HEK293 (cell line): ENCODE measurements at regions not wholly inside any gene's neighbourhood (a gene's known extent, or its start where the extent isn't known, plus 50 kb on each side); places are given as distances from the start of the nearest gene placed in this dataset.

Experiments
- CTCF ChIA-PET: fragments of 350-600 bp; formaldehyde crosslinking; extraction: SDS; loops from one replicate; lab custom pipeline; 2021; ENCODE audit warnings: antibody characterized with exemption; lab: Yijun Ruan, JAX
- POLR2A ChIA-PET: fragments of 300-600 bp; formaldehyde crosslinking; extraction: SDS; loops from one replicate; lab custom pipeline; 2020; ENCODE audit warnings: antibody characterized with exemption, inconsistent platforms; lab: Yijun Ruan, JAX
- H3K27ac ChIP-seq: fragments of 200-500 bp; sonication (Bioruptor generic); 2 replicates; pipeline ENCODE4 v1.5.1; 2014; ENCODE audit warnings: low read depth, low read length, control low read depth, inconsistent platforms; ENCODE audit errors: extremely low read depth
- H3K36me3 ChIP-seq, 2 experiments: fragments of 200-500 bp in 1 of 2; sonication (Bioruptor generic) in 1 of 2; 1 replicate in 1 of 2; 2 replicates in 1 of 2; pipeline ENCODE4 v1.5.1; 2014 to 2017; ENCODE audit warnings: inconsistent platforms in 2 of 2, low read length in 2 of 2; ENCODE audit not compliant: control insufficient read depth in 2 of 2, insufficient read depth in 1 of 2
- H3K4me1 ChIP-seq: fragments of 200-500 bp; sonication (Bioruptor generic); 2 replicates; pipeline ENCODE4 v1.5.1; 2014; ENCODE audit warnings: mild to moderate bottlenecking, low read length, inconsistent platforms; ENCODE audit not compliant: control insufficient read depth, insufficient read depth
- H3K4me3 ChIP-seq: 2 replicates; pipeline ENCODE4 v1.5.1; 2011; ENCODE audit warnings: low read depth, mild to moderate bottlenecking, control low read depth, low read length, moderate library complexity
- H3K9me3 ChIP-seq: fragments of 200-500 bp; sonication (Bioruptor generic); 2 replicates; pipeline ENCODE4 v1.5.1; 2014; ENCODE audit warnings: low read depth, low read length, inconsistent platforms; ENCODE audit not compliant: control insufficient read depth, insufficient read depth
- IKZF3 ChIP-seq: fragments of 450-650 bp; IDR thresholded peaks from 2 replicates; pipeline ENCODE4 v1.5.0; 2018; ENCODE audit warnings: missing biosample characterization, mild to moderate bottlenecking, missing genetic modification characterization, moderate library complexity
- KLF1 ChIP-seq: fragments of 450-650 bp; formaldehyde crosslinking; IDR thresholded peaks from 2 replicates; pipeline ENCODE4 v1.5.1; 2016; ENCODE audit warnings: missing biosample characterization, missing genetic modification characterization
- KLF10 ChIP-seq: fragments of 450-650 bp; IDR thresholded peaks from 2 replicates; pipeline ENCODE4 v1.5.1; 2018; ENCODE audit warnings: missing biosample characterization, mild to moderate bottlenecking, missing genetic modification characterization
- OSR2 ChIP-seq: fragments of 450-650 bp; formaldehyde crosslinking; IDR thresholded peaks from 2 replicates; pipeline ENCODE4 v1.5.1; 2016; ENCODE audit warnings: missing biosample characterization, missing genetic modification characterization
- TRIM28 ChIP-seq: IDR thresholded peaks from 2 replicates; pipeline ENCODE4 v1.6.1; 2011; ENCODE audit warnings: low read length, control low read depth, borderline replicate concordance
- ZBTB6 ChIP-seq: fragments of 450-650 bp; formaldehyde crosslinking; IDR thresholded peaks from 2 replicates; pipeline ENCODE4 v1.5.1; 2017; ENCODE audit warnings: missing biosample characterization, missing genetic modification characterization
- ZBTB7A ChIP-seq: fragments of 450-650 bp; formaldehyde crosslinking; IDR thresholded peaks from 2 replicates; pipeline ENCODE4 v1.5.1; 2016; ENCODE audit warnings: low read depth, missing biosample characterization, missing genetic modification characterization
- ZFP37 ChIP-seq: fragments of 450-650 bp; formaldehyde crosslinking; IDR thresholded peaks from 2 replicates; pipeline ENCODE4 v1.5.1; 2016; ENCODE audit warnings: missing biosample characterization, missing genetic modification characterization
- ZNF19 ChIP-seq: fragments of 450-650 bp; formaldehyde crosslinking; IDR thresholded peaks from 2 replicates; pipeline ENCODE4; 2016; ENCODE audit warnings: missing biosample characterization, missing genetic modification characterization, low read depth
- ZNF311 ChIP-seq: fragments of 450-650 bp; formaldehyde crosslinking; IDR thresholded peaks from 2 replicates; pipeline ENCODE4 v1.5.1; 2017; ENCODE audit warnings: missing biosample characterization, missing genetic modification characterization, borderline replicate concordance
- ZNF37A ChIP-seq: fragments of 450-650 bp; IDR thresholded peaks from 2 replicates; pipeline ENCODE4 v1.5.1; 2018; ENCODE audit warnings: missing biosample characterization, missing genetic modification characterization
- ZNF394 ChIP-seq: fragments of 450-650 bp; formaldehyde crosslinking; IDR thresholded peaks from 2 replicates; pipeline ENCODE4 v1.5.1; 2016; ENCODE audit warnings: missing biosample characterization, missing genetic modification characterization, mild to moderate bottlenecking, moderate library complexity, borderline replicate concordance
- ZNF423 ChIP-seq: fragments of 450-650 bp; formaldehyde crosslinking; IDR thresholded peaks from 2 replicates; pipeline ENCODE4 v1.5.1; 2016; ENCODE audit warnings: missing biosample characterization, missing genetic modification characterization
- ZNF48 ChIP-seq: fragments of 450-650 bp; formaldehyde crosslinking; IDR thresholded peaks from 2 replicates; pipeline ENCODE4 v1.5.1; 2016; ENCODE audit warnings: missing biosample characterization, missing genetic modification characterization
- ZNF560 ChIP-seq: fragments of 450-650 bp; formaldehyde crosslinking; IDR thresholded peaks from 2 replicates; pipeline ENCODE4 v1.5.1; 2017; ENCODE audit warnings: missing biosample characterization, missing genetic modification characterization, borderline replicate concordance
- ZNF585B ChIP-seq: fragments of 450-650 bp; formaldehyde crosslinking; IDR thresholded peaks from 2 replicates; pipeline ENCODE4 v1.5.1; 2016; ENCODE audit warnings: missing biosample characterization, missing genetic modification characterization
- ZNF670 ChIP-seq: fragments of 450-650 bp; formaldehyde crosslinking; IDR thresholded peaks from 2 replicates; pipeline ENCODE4 v1.5.1; 2016; ENCODE audit warnings: missing biosample characterization, missing genetic modification characterization, low read depth
- ZNF701 ChIP-seq: fragments of 450-650 bp; formaldehyde crosslinking; IDR thresholded peaks from 2 replicates; pipeline ENCODE4 v1.5.1; 2016; ENCODE audit warnings: missing biosample characterization, missing genetic modification characterization
- ZNF777 ChIP-seq: fragments of 450-650 bp; formaldehyde crosslinking; IDR thresholded peaks from 2 replicates; pipeline ENCODE4 v1.5.1; 2017; ENCODE audit warnings: missing biosample characterization, missing genetic modification characterization, borderline replicate concordance
- TF ChIP-seq, protein P1 (sequence below): IDR thresholded peaks from 2 replicates; pipeline ENCODE4 v1.6.1; 2011; ENCODE audit warnings: mild to moderate bottlenecking, low read depth, low read length, borderline replicate concordance
- TF ChIP-seq, protein P2 (sequence below): fragments of 450-650 bp; formaldehyde crosslinking; IDR thresholded peaks from 2 replicates; pipeline ENCODE4 v1.5.1; 2016; ENCODE audit warnings: missing biosample characterization, missing genetic modification characterization
- TF ChIP-seq, protein P3 (sequence below): fragments of 450-650 bp; formaldehyde crosslinking; IDR thresholded peaks from 2 replicates; pipeline ENCODE4 v1.5.1; 2016; ENCODE audit warnings: missing biosample characterization, missing genetic modification characterization
- TF ChIP-seq, protein P4 (sequence below): fragments of 450-650 bp; formaldehyde crosslinking; conservative IDR thresholded peaks from 2 replicates; pipeline ENCODE4 v1.5.1; 2016; ENCODE audit warnings: low read depth, missing biosample characterization, missing genetic modification characterization

- CTCF ChIA-PET: no interaction called here
- TF ChIP-seq OSR2 (tag by site-specific recombination) (no peak), ZNF560 (tag by site-specific recombination) (no peak), ZNF670 (tag by site-specific recombination) (no peak), ZBTB6 (tag by site-specific recombination) (no peak)
- TF ChIP-seq, all 188 proteins: peak for 0
- POLR2A ChIA-PET: no interaction called here
- H3K4me1 ChIP-seq: no peaks in the 10 kb centered on the region
- no peaks in the 10 kb centered on the region for H3K36me3 ChIP-seq
- H3K27ac ChIP-seq: no peak overlapping the region
- no peaks in the 10 kb centered on the region for H3K9me3 ChIP-seq
- no peak overlapping the region for H3K4me3 ChIP-seq
Measured at GRCh38 chr3:79947957-79948356, 180.2 kb upstream of the ROBO1 start.

- H3K27ac ChIP-seq: no peak overlapping the region
- ChIA-PET POLR2A (no interaction called here), CTCF (interaction anchor here (0.6 to 0.7 kb wide), 2 partner anchors 1253 to 1472 kb away, joined by 3 to 4 read pairs; no protein-coding TSS in a partner anchor)
- H3K36me3 ChIP-seq: no peaks in the 10 kb centered on the region
- no peaks in the 10 kb centered on the region for H3K4me1 ChIP-seq
- no peak for TF ChIP-seq IKZF3 (tag by site-specific recombination)
- no peak for TF ChIP-seq ZNF585B
- no peak for TF ChIP-seq ZFP37 (tag by site-specific recombination)
- TF ChIP-seq, protein P1, sequence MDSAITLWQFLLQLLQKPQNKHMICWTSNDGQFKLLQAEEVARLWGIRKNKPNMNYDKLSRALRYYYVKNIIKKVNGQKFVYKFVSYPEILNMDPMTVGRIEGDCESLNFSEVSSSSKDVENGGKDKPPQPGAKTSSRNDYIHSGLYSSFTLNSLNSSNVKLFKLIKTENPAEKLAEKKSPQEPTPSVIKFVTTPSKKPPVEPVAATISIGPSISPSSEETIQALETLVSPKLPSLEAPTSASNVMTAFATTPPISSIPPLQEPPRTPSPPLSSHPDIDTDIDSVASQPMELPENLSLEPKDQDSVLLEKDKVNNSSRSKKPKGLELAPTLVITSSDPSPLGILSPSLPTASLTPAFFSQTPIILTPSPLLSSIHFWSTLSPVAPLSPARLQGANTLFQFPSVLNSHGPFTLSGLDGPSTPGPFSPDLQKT: no peak
- TF ChIP-seq, protein P2, sequence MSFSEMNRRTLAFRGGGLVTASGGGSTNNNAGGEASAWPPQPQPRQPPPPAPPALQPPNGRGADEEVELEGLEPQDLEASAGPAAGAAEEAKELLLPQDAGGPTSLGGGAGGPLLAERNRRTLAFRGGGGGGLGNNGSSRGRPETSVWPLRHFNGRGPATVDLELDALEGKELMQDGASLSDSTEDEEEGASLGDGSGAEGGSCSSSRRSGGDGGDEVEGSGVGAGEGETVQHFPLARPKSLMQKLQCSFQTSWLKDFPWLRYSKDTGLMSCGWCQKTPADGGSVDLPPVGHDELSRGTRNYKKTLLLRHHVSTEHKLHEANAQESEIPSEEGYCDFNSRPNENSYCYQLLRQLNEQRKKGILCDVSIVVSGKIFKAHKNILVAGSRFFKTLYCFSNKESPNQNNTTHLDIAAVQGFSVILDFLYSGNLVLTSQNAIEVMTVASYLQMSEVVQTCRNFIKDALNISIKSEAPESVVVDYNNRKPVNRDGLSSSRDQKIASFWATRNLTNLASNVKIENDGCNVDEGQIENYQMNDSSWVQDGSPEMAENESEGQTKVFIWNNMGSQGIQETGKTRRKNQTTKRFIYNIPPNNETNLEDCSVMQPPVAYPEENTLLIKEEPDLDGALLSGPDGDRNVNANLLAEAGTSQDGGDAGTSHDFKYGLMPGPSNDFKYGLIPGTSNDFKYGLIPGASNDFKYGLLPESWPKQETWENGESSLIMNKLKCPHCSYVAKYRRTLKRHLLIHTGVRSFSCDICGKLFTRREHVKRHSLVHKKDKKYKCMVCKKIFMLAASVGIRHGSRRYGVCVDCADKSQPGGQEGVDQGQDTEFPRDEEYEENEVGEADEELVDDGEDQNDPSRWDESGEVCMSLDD (tag by site-specific recombination): no peak
- TF ChIP-seq KLF1 (tag by site-specific recombination): no peak
- TF ChIP-seq ZNF19 (tag by site-specific recombination): no peak
- TF ChIP-seq ZNF311 (tag by site-specific recombination): no peak
- no peak for TF ChIP-seq TRIM28
- no peak for TF ChIP-seq KLF10 (tag by site-specific recombination)
- TF ChIP-seq ZNF48 (tag by site-specific recombination): no peak
- no peak for TF ChIP-seq ZNF394
- H3K4me3 ChIP-seq: no peak overlapping the region
- no peaks in the 10 kb centered on the region for H3K9me3 ChIP-seq
Measured at GRCh38 chr3:79947469-79947868, 179.7 kb upstream of the ROBO1 start.

DNA sequence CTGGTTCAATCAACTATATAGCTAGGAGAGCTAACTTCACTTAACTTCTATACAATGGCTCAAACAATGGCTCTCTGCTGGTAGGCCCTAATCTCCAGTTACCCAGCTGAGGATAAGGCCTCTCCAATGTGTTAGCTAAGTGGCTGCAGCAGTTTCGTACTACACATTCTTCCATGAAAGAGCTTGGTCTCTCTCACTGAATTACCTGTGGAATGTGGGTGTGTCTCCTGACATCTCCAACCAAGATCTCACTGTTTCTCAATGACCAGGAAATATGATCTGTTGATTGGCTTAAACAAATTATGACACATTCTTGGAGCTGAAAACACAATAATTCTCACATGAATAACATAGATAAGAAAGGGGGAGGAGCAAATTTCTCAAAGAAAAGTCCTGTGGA, 169.8 kb upstream of the ROBO1 start:
- H3K9me3 ChIP-seq: no peaks in the 10 kb centered on the region
- no peak overlapping the region for H3K27ac ChIP-seq
- POLR2A ChIA-PET: no interaction called here
- H3K4me3 ChIP-seq: no peak overlapping the region
- H3K36me3 ChIP-seq: no peaks in the 10 kb centered on the region
- H3K4me1 ChIP-seq: no peaks in the 10 kb centered on the region
- CTCF ChIA-PET: interaction anchor here (0.7 kb wide), 1 partner anchor 350 kb away, joined by 5 read pairs; no protein-coding TSS in a partner anchor
- no peak for TF ChIP-seq ZNF777 (tag by site-specific recombination)
- TF ChIP-seq, protein P3, sequence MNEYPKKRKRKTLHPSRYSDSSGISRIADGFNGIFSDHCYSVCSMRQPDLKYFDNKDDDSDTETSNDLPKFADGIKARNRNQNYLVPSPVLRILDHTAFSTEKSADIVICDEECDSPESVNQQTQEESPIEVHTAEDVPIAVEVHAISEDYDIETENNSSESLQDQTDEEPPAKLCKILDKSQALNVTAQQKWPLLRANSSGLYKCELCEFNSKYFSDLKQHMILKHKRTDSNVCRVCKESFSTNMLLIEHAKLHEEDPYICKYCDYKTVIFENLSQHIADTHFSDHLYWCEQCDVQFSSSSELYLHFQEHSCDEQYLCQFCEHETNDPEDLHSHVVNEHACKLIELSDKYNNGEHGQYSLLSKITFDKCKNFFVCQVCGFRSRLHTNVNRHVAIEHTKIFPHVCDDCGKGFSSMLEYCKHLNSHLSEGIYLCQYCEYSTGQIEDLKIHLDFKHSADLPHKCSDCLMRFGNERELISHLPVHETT (tag by site-specific recombination): no peak
- TF ChIP-seq ZBTB7A (tag by site-specific recombination): no peak
- no peak for TF ChIP-seq ZNF423 (tag by site-specific recombination)
- no peak for TF ChIP-seq ZNF37A (tag by site-specific recombination)
- TF ChIP-seq, protein P4, sequence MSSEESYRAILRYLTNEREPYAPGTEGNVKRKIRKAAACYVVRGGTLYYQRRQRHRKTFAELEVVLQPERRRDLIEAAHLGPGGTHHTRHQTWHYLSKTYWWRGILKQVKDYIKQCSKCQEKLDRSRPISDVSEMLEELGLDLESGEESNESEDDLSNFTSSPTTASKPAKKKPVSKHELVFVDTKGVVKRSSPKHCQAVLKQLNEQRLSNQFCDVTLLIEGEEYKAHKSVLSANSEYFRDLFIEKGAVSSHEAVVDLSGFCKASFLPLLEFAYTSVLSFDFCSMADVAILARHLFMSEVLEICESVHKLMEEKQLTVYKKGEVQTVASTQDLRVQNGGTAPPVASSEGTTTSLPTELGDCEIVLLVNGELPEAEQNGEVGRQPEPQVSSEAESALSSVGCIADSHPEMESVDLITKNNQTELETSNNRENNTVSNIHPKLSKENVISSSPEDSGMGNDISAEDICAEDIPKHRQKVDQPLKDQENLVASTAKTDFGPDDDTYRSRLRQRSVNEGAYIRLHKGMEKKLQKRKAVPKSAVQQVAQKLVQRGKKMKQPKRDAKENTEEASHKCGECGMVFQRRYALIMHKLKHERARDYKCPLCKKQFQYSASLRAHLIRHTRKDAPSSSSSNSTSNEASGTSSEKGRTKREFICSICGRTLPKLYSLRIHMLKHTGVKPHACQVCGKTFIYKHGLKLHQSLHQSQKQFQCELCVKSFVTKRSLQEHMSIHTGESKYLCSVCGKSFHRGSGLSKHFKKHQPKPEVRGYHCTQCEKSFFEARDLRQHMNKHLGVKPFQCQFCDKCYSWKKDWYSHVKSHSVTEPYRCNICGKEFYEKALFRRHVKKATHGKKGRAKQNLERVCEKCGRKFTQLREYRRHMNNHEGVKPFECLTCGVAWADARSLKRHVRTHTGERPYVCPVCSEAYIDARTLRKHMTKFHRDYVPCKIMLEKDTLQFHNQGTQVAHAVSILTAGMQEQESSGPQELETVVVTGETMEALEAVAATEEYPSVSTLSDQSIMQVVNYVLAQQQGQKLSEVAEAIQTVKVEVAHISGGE: no peak
- TF ChIP-seq ZNF48 (tag by site-specific recombination): no peak
- no peak for TF ChIP-seq ZNF701 (tag by site-specific recombination)
